AG20443 (cell line): ENCODE measurements at regions not wholly inside any gene's neighbourhood (a gene's known extent, or its start where the extent isn't known, plus 50 kb on each side); places are given as distances from the start of the nearest gene placed in this dataset.
"Not testable (repeated sequence)": the region's sequence is repeated elsewhere in the genome, so short reads cannot be mapped to it uniquely, and the experiment has no call there.

ENCODE experiments used
- DNase-seq: peaks from one replicate; pipeline ENCODE4 v3.0.0; 2012; ENCODE audit warnings: low spot score, mixed read lengths

GRCh38 chr20:12072221-12072953 is 154.7 kb downstream of the BTBD3 start:
- no peak for DNase-seq

GRCh38 chr20:12072954-12073264 is 155.2 kb downstream of the BTBD3 start:
- peak; percentile 20 for DNase-seq

- DNase-seq: no peak
Observed at GRCh38 chr20:12074111-12074655, 156.5 kb downstream of the BTBD3 start.

- no peak for DNase-seq
Observed at GRCh38 chr20:12076200-12076599, 158.5 kb downstream of the BTBD3 start.

GRCh38 chr20:12077875-12078274 is 160.2 kb downstream of the BTBD3 start:
- DNase-seq: no peak

GRCh38 chr20:12079490-12079889 is 161.8 kb downstream of the BTBD3 start:
- no peak for DNase-seq

GRCh38 chr20:12083269-12083668 is 165.6 kb downstream of the BTBD3 start:
- DNase-seq: no peak

GRCh38 chr20:12084482-12084881 is 166.8 kb downstream of the BTBD3 start:
- DNase-seq: no peak

GRCh38 chr20:12086359-12086758 is 168.7 kb downstream of the BTBD3 start:
- DNase-seq: no peak

GRCh38 chr20:12090920-12091319 is 173.2 kb downstream of the BTBD3 start:
- DNase-seq: no peak

GRCh38 chr20:12093057-12093796 is 175.5 kb downstream of the BTBD3 start:
- DNase-seq: no peak

GRCh38 chr20:12093797-12094190 is 176.1 kb downstream of the BTBD3 start:
- DNase-seq: not testable (repeated sequence)

GRCh38 chr20:12095180-12095920 is 177.7 kb downstream of the BTBD3 start:
- no peak for DNase-seq

- no peak for DNase-seq
Observed at GRCh38 chr20:12098421-12098820, 180.7 kb downstream of the BTBD3 start.

- DNase-seq: no peak
Observed at GRCh38 chr20:12108846-12109245, 191.2 kb downstream of the BTBD3 start.

GRCh38 chr20:12110274-12110673 is 192.6 kb downstream of the BTBD3 start:
- no peak for DNase-seq

GRCh38 chr20:12110711-12111110 is 193.0 kb downstream of the BTBD3 start:
- DNase-seq: no peak

GRCh38 chr20:12111431-12112088 is 193.9 kb downstream of the BTBD3 start:
- no peak for DNase-seq

GRCh38 chr20:12112089-12112474 is 194.4 kb downstream of the BTBD3 start:
- no peak for DNase-seq

- no peak for DNase-seq
Observed at GRCh38 chr20:12112665-12113064, 195.0 kb downstream of the BTBD3 start.

GRCh38 chr20:12113075-12113467 is 195.4 kb downstream of the BTBD3 start:
- no peak for DNase-seq
